ENCODE measurements at regions not wholly inside any gene's neighbourhood (a gene's known extent, or its start where the extent isn't known, plus 50 kb on each side); places are given as distances from the start of the nearest gene placed in this dataset.

- no peak for ATAC-seq (ENCODE audit: low read depth)
- Histone ChIP-seq H3K4me3 (ENCODE audit: control extremely low read depth in 1 of 5, extremely low read depth in 1 of 5, insufficient read depth in 1 of 5, low read depth in 2 of 5, low read length in 4 of 5) (no peak overlapping the region), H3K4me1 (ENCODE audit: control insufficient read depth in 2 of 2, insufficient read depth in 2 of 2, low read length in 2 of 2) (no peaks in the 10 kb centered on the region), H4K20me1 (ENCODE audit: control insufficient read depth, insufficient read depth, low read length, poor library complexity, severe bottlenecking) (no peaks in the 10 kb centered on the region), H3K27ac (ENCODE audit: low read length in 2 of 2) (no peak overlapping the region), H3K9ac (ENCODE audit: low read length) (no peak overlapping the region), H2AFZ (ENCODE audit: insufficient read depth, low read depth, low read length, poor library complexity, severe bottlenecking) (no peak overlapping the region), H3K79me2 (ENCODE audit: control insufficient read depth, insufficient read depth, low read length) (no peaks in the 10 kb centered on the region), H3K36me3 (replicated peaks in 1 of 2; ENCODE audit: control extremely low read depth in 1 of 2, control insufficient read depth in 1 of 2, extremely low read depth in 1 of 2, insufficient read depth in 2 of 2, low read length in 1 of 2) (no peaks in the 10 kb centered on the region), H3K4me2 (replicated peaks; ENCODE audit: low read depth, low read length, poor library complexity, severe bottlenecking) (no peak overlapping the region), H3K27me3 (replicated peaks in 1 of 4; ENCODE audit: control extremely low read depth in 1 of 4, control insufficient read depth in 3 of 4, insufficient read depth in 4 of 4, low read length in 3 of 4) (peaks cover 0 to 2% (median 0%) of the 10 kb centered on the region in 4 experiments), H3K9me3 (ENCODE audit: control extremely low read depth in 1 of 3, control insufficient read depth in 2 of 3, insufficient read depth in 1 of 3, low read length in 2 of 3) (no peaks in the 10 kb centered on the region)
- no peak overlapping the region for H3K27ac Mint-ChIP-seq
- no peak for DNase-seq
- ChIA-PET POLR2A (no interaction called here), CTCF (no interaction called here)
- WGBS (ENCODE audit: insufficient coverage) = 100% methylated on average over 1 of the region's 11 CpGs
- intact Hi-C loops (cut with micrococcal nuclease) = no loop called here
- TF ChIP-seq EZH2 (IDR thresholded peaks at IDR 0.05; ENCODE audit: borderline replicate concordance, insufficient read depth, low read depth, low read length, poor library complexity, severe bottlenecking) (no peak), CTCF (IDR thresholded peaks at IDR 0.05) (no peak)
- no peaks in the 10 kb centered on the region for H3K4me1 Mint-ChIP-seq
- no peak overlapping the region for H3K4me3 Mint-ChIP-seq
- no peaks in the 10 kb centered on the region for H3K9me3 Mint-ChIP-seq (ENCODE audit: insufficient read depth)
- peaks cover 6% of the 10 kb centered on the region for H3K27me3 Mint-ChIP-seq
Measured at GRCh38 chr1:47684964-47685762, 247.3 kb downstream of the FOXD2 start.

GRCh38 chr1:47685763-47686066, 247.9 kb downstream of the FOXD2 start:
- ChIA-PET POLR2A (no interaction called here), CTCF (no interaction called here)
- intact Hi-C loops (cut with micrococcal nuclease) = no loop called here
- Histone ChIP-seq H3K4me2 (replicated peaks; ENCODE audit: low read depth, low read length, poor library complexity, severe bottlenecking) (no peak overlapping the region), H3K9me3 (ENCODE audit: control extremely low read depth in 1 of 3, control insufficient read depth in 2 of 3, insufficient read depth in 1 of 3, low read length in 2 of 3) (no peaks in the 10 kb centered on the region), H3K4me3 (ENCODE audit: control extremely low read depth in 1 of 5, extremely low read depth in 1 of 5, insufficient read depth in 1 of 5, low read depth in 2 of 5, low read length in 4 of 5) (no peak overlapping the region), H3K27me3 (replicated peaks in 1 of 4; ENCODE audit: control extremely low read depth in 1 of 4, control insufficient read depth in 3 of 4, insufficient read depth in 4 of 4, low read length in 3 of 4) (peaks cover 0 to 2% (median 0%) of the 10 kb centered on the region in 4 experiments), H3K36me3 (replicated peaks in 1 of 2; ENCODE audit: control extremely low read depth in 1 of 2, control insufficient read depth in 1 of 2, extremely low read depth in 1 of 2, insufficient read depth in 2 of 2, low read length in 1 of 2) (no peaks in the 10 kb centered on the region), H4K20me1 (ENCODE audit: control insufficient read depth, insufficient read depth, low read length, poor library complexity, severe bottlenecking) (no peaks in the 10 kb centered on the region), H3K4me1 (ENCODE audit: control insufficient read depth in 2 of 2, insufficient read depth in 2 of 2, low read length in 2 of 2) (no peaks in the 10 kb centered on the region), H2AFZ (ENCODE audit: insufficient read depth, low read depth, low read length, poor library complexity, severe bottlenecking) (no peak overlapping the region), H3K27ac (ENCODE audit: low read length in 2 of 2) (no peak overlapping the region), H3K9ac (ENCODE audit: low read length) (no peak overlapping the region), H3K79me2 (ENCODE audit: control insufficient read depth, insufficient read depth, low read length) (no peaks in the 10 kb centered on the region)
- Mint-ChIP-seq H3K27me3 (peaks cover 11% of the 10 kb centered on the region), H3K4me1 (no peaks in the 10 kb centered on the region), H3K4me3 (no peak overlapping the region), H3K9me3 (ENCODE audit: insufficient read depth) (no peaks in the 10 kb centered on the region), H3K27ac (no peak overlapping the region)
- WGBS (ENCODE audit: insufficient coverage) = no CpG with 5 or more reads among the region's 2 CpGs
- TF ChIP-seq CTCF (IDR thresholded peaks at IDR 0.05) = no peak
- no peak for TF ChIP-seq EZH2 (IDR thresholded peaks at IDR 0.05; ENCODE audit: borderline replicate concordance, insufficient read depth, low read depth, low read length, poor library complexity, severe bottlenecking)
- ATAC-seq (ENCODE audit: low read depth) (no peak), DNase-seq (no peak)

Measured in B cell (primary cell).